ENCODE measurements at regions not wholly inside any gene's neighbourhood (a gene's known extent, or its start where the extent isn't known, plus 50 kb on each side); places are given as distances from the start of the nearest gene placed in this dataset.

GRCh38 chr5:96282020-96282419, 151.0 kb downstream of the PCSK1 start:
- no peak for DNase-seq

GRCh38 chr5:96280946-96281393, 152.1 kb downstream of the PCSK1 start:
- no peak for DNase-seq

GRCh38 chr5:96279801-96280542, 153.1 kb downstream of the PCSK1 start:
- DNase-seq = no peak

DNA sequence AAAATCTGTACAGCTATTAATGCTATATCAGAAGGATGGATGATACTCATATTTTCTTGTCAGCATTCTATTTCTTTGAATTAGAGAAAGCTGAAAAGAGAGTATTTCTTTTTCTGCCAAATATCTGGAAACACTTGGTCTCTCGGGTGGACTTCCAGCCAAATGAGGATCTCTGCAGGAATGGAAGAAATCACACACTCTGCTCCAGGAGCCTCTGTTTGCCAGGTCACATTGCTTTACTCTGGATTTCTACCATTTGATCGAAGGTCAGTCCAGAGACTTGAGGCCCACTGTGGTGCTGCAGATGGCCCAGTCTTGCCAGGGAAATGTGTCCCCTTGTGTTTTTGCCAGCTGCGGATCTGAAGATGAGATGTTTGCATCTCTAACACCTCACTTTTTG, 154.1 kb downstream of the PCSK1 start:
- DNase-seq = no peak

GRCh38 chr5:96275051-96275450, 158.0 kb downstream of the PCSK1 start:
- DNase-seq = no peak

- DNase-seq = no peak
Measured at GRCh38 chr5:96265487-96265886, 167.6 kb downstream of the PCSK1 start.

DNA sequence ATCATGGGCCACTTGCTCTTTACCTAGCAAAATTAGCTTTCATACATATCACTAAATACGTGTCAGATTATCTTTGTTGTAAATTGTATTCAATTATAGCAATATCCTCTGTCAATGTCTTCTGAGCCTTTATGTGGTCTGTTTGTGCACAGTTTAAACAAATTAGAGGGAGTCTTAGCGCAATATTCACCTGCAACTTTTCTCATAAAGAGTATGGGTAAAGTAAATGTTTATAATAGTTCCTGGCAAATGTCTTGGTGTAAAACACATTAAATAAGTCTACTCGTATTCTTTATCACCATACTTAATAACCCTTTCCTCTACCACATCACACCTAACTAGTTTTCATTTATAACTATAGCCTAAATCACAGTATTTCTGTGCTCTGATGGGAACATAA, 169.0 kb downstream of the PCSK1 start:
- no peak for DNase-seq

DNA sequence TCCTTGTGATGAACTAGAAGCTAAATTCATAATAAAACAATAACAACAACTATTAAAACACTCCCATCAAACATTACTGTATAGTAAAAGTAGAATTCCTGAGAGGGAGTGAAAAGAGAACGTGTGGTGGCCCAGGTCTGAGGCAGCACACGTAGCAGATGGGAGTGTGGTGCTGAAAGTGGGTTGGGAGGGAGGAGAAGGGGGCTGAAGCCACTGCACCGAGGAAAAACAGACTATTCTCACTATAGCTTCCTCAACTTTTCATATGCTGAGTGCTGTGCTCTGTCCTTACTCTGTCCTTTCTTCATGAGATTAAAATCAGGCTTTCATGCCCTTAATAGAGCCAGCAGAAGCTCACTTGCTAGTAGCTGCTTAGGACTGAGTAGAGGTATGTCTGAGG, 170.9 kb downstream of the PCSK1 start:
- DNase-seq = no peak

GRCh38 chr5:96260009-96260408, 173.0 kb downstream of the PCSK1 start:
- DNase-seq = no peak

- no peak for DNase-seq
Measured at GRCh38 chr5:96259151-96259772, 173.8 kb downstream of the PCSK1 start.

GRCh38 chr5:96258692-96259091, 174.4 kb downstream of the PCSK1 start:
- no peak for DNase-seq

DNA sequence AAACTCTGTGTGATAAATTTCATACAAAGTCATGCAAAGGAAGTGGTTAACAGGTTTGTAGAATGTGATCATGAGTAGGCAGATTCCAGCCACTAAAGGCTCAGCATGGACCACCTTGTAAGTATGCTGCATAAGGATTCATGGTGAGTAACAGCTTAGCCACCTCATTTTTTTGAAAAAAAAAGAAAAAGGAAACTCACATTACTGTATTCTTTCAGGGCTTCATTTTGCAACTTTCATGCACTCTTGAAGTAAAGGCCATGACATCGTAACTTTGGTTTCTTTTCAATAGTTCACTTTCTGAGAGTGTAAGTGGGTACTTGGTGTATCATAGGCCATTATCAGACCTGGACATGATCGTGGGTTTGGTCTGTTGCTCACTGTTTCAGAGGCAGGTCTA, 175.1 kb downstream of the PCSK1 start:
- no peak for DNase-seq

- peak; percentile 13 for DNase-seq
Measured at GRCh38 chr5:96256795-96257470, 176.1 kb downstream of the PCSK1 start.

- DNase-seq = no peak
Measured at GRCh38 chr5:96254980-96255691, 177.9 kb downstream of the PCSK1 start.

GRCh38 chr5:96253140-96253539, 179.9 kb downstream of the PCSK1 start:
- no peak for DNase-seq

DNA sequence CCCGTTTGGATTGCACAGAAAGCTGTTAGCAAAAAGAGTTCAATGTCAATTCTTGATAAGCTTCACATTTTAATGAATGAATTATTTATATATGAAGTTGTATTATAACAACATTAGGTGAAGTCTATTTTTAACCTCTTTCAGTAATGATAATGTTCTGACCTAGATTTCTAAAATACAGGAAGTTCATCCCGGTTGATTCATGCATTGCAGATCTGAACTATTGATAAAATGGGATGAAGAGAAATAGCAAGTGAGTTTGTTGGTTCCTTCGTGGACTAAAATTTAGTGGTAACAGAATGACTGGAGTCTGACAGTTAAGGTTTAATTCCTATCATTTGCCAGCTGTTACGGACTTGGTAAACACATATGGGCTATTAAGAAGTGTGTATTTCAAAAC, 180.5 kb downstream of the PCSK1 start:
- no peak for DNase-seq

- DNase-seq = no peak
Measured at GRCh38 chr5:96250782-96251181, 182.3 kb downstream of the PCSK1 start.

DNA sequence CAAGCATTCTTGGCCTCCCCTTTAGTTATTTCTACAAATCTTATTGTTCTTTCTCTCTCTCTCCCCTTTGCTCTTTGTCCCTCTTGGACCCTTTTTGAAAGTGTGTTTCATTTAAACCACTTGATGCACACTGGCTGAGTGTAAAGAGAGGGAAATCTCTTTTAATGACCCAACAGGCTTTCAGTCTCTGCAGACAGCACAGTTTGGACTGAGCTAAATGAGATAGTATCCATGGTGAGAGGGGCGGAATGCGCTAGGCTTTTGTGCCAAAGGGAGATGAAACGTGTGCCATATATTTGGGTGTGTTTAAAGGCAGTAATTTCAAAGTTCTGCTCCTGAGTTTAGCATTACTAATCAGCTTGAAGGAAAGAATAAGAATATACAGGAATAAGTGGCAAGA, 184.9 kb downstream of the PCSK1 start:
- no peak for DNase-seq

DNA sequence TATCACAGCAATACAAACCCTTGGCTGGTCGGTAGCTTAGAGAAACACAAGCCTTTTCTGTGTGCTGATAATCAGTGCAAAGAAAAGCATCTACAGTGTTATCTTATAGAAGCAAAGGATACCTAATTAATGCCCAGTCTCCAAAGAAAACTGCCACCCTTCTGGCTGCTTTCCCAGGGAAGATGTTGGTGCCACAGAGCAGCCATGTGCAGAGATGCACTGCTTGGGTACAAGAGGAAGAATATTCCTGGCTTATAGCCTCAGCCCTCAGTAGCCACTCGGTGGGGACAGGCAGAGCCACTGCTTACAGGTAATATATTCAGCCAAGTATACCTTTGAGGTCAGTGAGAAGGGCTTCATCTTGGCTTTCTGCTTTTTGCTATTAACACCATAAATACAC, 185.3 kb downstream of the PCSK1 start:
- DNase-seq = no peak

GRCh38 chr5:96247097-96247701, 185.8 kb downstream of the PCSK1 start:
- no peak for DNase-seq

GRCh38 chr5:96245140-96246091, 187.6 kb downstream of the PCSK1 start:
- DNase-seq = no peak

GRCh38 chr5:96244696-96245095, 188.4 kb downstream of the PCSK1 start:
- DNase-seq = no peak

All from midbrain (tissue), 1 donor.